Adipose tissue (tissue), 3 donors: ENCODE measurements at regions not wholly inside any gene's neighbourhood (a gene's known extent, or its start where the extent isn't known, plus 50 kb on each side); places are given as distances from the start of the nearest gene placed in this dataset.
"Not testable (repeated sequence)": the region's sequence is repeated elsewhere in the genome, so short reads cannot be mapped to it uniquely, and the experiment has no call there.

Experiments used
- H3K27ac ChIP-seq: one replicate; pipeline ENCODE4 v1.5.1; 2013; ENCODE audit warnings: low read depth, low read length
- WGBS, 3 donors: extraction: QIAGEN DNeasy Blood & Tissue Kit; methylation state at CpG; one replicate each; pipeline ENCODE4 v1.1.7; 2013; 5-methylcytosine and 5-hydroxymethylcytosine counted together
- donor health status: healthy with polysubstance abuse.
- donor health status: Bipolar disorder and iron deficiency.
- donor health status: healthy.

GRCh38 chr16:62882552-62883221, 846.4 kb upstream of the CDH8 start:
- WGBS, 3 donors: 78 to 82% (median 82%) methylated on average over 5 of the region's 5 CpGs
- H3K27ac ChIP-seq: no peak overlapping the region

GRCh38 chr16:62876133-62876532, 839.9 kb upstream of the CDH8 start:
- H3K27ac ChIP-seq: no peak overlapping the region
- 59 to 69% (median 67%) methylated on average over 1 of the region's 1 CpG for WGBS, 3 donors

GRCh38 chr16:62872339-62872738, 836.1 kb upstream of the CDH8 start:
- H3K27ac ChIP-seq: no peak overlapping the region
- 82 to 93% (median 83%) methylated on average over 1 of the region's 1 CpG for WGBS, 3 donors

- no peak overlapping the region for H3K27ac ChIP-seq
Observed at GRCh38 chr16:62870554-62870953, 834.3 kb upstream of the CDH8 start.

GRCh38 chr16:62869837-62870236, 833.6 kb upstream of the CDH8 start:
- H3K27ac ChIP-seq: no peak overlapping the region
- WGBS, 3 donors: 44 to 58% (median 56%) methylated on average over 4 of the region's 4 CpGs

- WGBS, 3 donors: 62 to 81% (median 80%) methylated on average over 2 of the region's 2 CpGs
- H3K27ac ChIP-seq: no peak overlapping the region
Observed at GRCh38 chr16:62863139-62863538, 826.9 kb upstream of the CDH8 start.

- 88 to 96% (median 91%) methylated on average over 4 of the region's 4 CpGs for WGBS, 3 donors
Observed at GRCh38 chr16:62853887-62854286, 817.6 kb upstream of the CDH8 start.

GRCh38 chr16:62846399-62847057, 810.3 kb upstream of the CDH8 start:
- H3K27ac ChIP-seq: no peak overlapping the region
- 70 to 77% (median 76%) methylated on average over 2 of the region's 2 CpGs for WGBS, 3 donors

More at GRCh38 chr16:62853887-62854286, 817.6 kb upstream of the CDH8 start:
- H3K27ac ChIP-seq: no peak overlapping the region

GRCh38 chr16:62832214-62832613, 796.0 kb upstream of the CDH8 start:
- WGBS, 3 donors: 56 to 77% (median 69%) methylated on average over 4 of the region's 4 CpGs

GRCh38 chr16:62831235-62831850, 795.1 kb upstream of the CDH8 start:
- H3K27ac ChIP-seq: no peak overlapping the region
- whole genome bisulfite sequencing, 3 donors: 66 to 81% (median 77%) methylated on average over 2 of the region's 2 CpGs

More at GRCh38 chr16:62832214-62832613, 796.0 kb upstream of the CDH8 start:
- H3K27ac ChIP-seq: no peak overlapping the region

- H3K27ac ChIP-seq: no peak overlapping the region
- 29 to 34% (median 31%) methylated on average over 3 of the region's 3 CpGs for WGBS, 3 donors
Observed at GRCh38 chr16:62829607-62830006, 793.4 kb upstream of the CDH8 start.

GRCh38 chr16:62829084-62829483, 792.8 kb upstream of the CDH8 start:
- H3K27ac ChIP-seq: no peak overlapping the region
- WGBS, 3 donors: 32 to 59% (median 50%) methylated on average over 1 of the region's 1 CpG

- H3K27ac ChIP-seq: no peak overlapping the region
- WGBS, 3 donors: 74 to 86% (median 82%) methylated on average over 2 of the region's 2 CpGs
Observed at GRCh38 chr16:62821824-62822223, 785.6 kb upstream of the CDH8 start.

GRCh38 chr16:62816971-62817519, 780.8 kb upstream of the CDH8 start:
- WGBS, 3 donors: 23 to 71% (median 63%) methylated on average over 3 of the region's 3 CpGs

GRCh38 chr16:62814891-62815290, 778.7 kb upstream of the CDH8 start:
- H3K27ac ChIP-seq: no peak overlapping the region
- WGBS, 3 donors: 60 to 66% (median 65%) methylated on average over 2 of the region's 2 CpGs

More at GRCh38 chr16:62816971-62817519, 780.8 kb upstream of the CDH8 start:
- no peak overlapping the region for H3K27ac ChIP-seq

- 64 to 77% (median 71%) methylated on average over 4 of the region's 4 CpGs for WGBS, 3 donors
- H3K27ac ChIP-seq: no peak overlapping the region
Observed at GRCh38 chr16:62805221-62805857, 769.1 kb upstream of the CDH8 start.

- no peak overlapping the region for H3K27ac ChIP-seq
Observed at GRCh38 chr16:62794724-62795123, 758.5 kb upstream of the CDH8 start.

GRCh38 chr16:62780081-62780480, 743.8 kb upstream of the CDH8 start:
- 39 to 70% (median 54%) methylated on average over 2 to 3 of the region's 3 CpGs for WGBS, 3 donors
- H3K27ac ChIP-seq: not testable (repeated sequence)

GRCh38 chr16:62764572-62764971, 728.3 kb upstream of the CDH8 start:
- H3K27ac ChIP-seq: no peak overlapping the region
- 60 to 85% (median 73%) methylated on average over 2 of the region's 2 CpGs for WGBS, 3 donors
